Activated CD4-positive, alpha-beta T cell treated with anti-CD3 and anti-CD28 coated beads, Interleukin-2, amount 50 U/mL, for 16 hours (primary cell): ENCODE measurements at regions not wholly inside any gene's neighbourhood (a gene's known extent, or its start where the extent isn't known, plus 50 kb on each side); places are given as distances from the start of the nearest gene placed in this dataset.

Experiments
- DNase-seq: peaks from one replicate; pipeline ENCODE4 v3.0.0-alpha.2; 2020

DNA sequence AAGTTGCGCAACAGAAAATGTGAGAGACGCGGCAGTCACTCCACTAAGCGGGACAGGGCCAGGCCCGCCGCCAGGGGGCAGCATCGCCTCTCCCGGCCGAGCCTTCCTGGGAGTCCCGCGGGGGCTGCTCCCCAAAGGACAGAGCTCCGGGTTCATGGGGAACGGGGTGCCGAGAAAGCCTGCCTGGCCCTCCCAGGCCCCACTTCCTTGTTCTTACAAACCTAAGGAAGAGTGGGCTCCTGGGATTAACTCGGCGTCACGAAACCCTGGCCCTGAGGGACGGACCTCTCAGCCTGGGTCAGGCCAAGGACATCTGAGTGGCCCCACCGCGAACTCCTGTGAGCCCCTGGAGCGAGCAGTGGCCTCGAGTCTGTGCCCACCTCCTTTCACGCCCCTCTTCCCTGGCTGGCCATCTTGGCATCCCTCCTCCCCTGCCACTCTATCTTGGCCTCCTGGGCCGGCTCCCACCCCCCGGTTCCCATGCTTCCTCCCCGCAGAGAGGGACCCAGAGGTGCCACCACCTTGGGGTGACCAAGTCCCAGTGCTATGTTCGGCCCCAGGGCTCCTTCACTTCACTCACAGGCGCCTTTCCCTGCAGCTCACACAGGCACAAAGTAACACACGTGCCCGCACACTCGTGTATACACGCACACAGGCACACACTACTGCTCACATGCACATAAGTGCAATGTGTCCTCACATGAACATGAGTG is 99.9 kb upstream of the FGF3 start:
- DNase-seq: peak; percentile 68

DNA sequence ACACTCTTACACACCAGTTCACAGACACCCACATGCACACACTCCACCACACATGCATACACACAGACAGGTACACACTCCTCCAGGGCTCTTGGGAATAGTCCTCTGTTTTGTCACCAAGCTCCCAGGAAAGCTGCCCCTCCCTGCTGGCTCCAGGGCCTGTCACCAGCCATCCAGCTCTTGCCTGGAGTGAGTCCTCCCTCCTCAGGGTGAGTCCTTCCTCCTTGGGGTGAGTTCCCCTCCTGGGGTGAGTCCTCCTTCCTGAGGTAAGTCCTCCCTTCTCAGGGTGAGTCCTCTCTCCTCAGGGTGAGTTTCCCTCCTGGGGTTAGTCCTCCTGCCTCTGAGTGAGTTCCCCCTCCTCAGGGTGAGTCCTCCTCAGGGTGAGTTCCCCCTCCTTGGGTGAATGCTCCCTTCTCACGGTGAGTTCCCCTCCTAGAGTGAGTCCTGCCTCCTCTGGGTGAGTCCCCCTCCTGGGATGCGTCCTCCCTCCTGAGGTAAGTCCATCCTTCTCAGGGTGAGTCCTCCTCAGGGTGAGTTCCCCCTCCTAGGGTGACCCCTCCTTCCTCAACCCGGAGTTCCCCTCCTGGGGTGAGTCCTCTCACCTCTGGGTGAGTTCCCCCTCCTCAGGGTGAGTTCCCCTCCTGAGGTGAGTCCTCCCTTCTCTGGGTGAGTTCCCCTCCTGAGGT is 100.6 kb upstream of the FGF3 start:
- no peak for DNase-seq

DNA sequence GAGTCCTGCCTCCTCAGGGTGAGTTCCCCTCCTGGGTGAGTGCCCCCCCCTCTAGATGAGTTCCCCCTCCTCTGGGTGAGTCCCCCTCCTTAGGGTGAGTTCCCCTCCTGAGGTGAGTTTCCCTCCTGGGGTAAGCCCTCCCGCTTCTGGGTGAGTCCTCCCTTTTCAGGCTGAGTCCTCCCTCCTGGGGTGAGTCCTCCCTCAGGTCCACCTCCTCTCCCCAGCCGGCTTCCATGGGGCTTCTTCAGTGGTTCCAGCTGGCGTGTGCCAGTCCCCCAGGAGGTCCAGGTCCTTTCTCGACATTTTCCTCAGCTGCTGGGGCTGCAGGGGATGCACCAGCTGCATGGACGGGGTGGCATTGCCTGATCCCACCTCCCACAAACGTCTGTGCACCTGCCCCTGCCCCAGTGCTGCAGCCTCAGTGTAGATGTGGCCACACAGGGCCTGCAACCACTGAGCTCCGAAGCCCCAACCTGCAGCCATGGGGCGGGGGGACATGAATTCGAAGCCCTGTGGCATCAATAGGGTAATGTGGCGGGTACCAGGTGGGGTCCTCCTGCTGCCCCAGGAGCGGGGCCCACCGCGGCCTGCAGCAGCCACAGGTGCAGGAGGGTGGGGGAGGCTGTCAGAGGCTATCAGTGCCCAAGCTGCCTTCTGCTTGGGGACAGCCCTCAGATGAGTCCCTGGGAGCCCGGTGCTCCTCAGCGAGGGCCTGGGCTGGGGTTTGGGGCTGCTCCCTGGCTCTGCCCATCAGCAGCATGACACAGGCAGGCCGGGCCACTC is 101.3 kb upstream of the FGF3 start:
- no peak for DNase-seq

GRCh38 chr11:69921128-69922014 is 102.2 kb upstream of the FGF3 start:
- no peak for DNase-seq

DNA sequence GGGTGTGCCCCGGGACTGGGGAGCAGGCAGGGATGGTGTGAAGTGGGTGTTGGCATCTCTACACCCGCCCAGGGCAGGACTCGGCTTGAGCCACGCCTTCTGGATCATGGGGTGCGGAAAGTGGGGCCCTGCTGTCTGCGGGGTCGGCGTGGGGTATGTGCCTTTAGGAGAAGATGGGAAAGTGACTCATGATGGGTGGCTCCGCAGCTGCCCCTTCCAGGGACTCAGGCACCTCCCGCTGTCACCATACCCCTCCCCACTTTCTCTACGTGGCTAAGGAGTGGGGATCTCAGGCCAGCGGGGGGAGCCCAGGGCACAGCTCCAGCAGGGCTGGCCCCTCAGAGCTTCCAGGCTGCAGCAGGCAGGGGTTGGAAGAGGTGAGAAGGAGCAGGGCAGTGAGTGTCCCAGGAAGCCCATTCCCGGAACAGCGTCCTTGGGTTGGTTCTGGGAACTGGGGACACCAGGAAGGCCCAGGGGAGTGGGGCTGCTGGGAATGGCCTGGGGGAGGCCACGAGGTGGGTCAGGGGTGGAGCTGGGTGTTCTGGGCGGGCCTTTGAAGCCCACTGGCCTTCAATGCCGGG is 102.9 kb upstream of the FGF3 start:
- DNase-seq: no peak

GRCh38 chr11:69922596-69923111 is 103.4 kb upstream of the FGF3 start:
- DNase-seq: no peak

DNA sequence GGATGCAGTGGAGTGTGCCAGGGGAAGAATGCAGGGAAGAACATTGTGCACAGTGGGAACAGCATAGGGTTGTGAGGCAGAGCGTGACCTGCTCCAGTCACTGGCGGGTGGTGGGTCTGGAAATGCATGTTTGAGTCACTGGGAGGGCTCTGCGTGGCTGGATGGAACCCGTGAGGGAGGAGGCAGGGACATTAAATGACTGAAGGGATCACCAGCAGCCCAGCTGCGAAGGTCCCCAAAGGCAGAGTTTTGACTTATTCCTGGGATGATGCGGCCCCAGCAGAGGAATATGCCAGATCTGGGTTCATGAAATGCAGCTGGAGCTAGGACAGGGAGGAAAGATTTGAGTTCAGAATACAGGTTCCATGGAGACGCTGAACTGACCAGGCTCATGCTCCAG is 104.0 kb upstream of the FGF3 start:
- DNase-seq: no peak

- DNase-seq: no peak
Measured at GRCh38 chr11:69923641-69924307, 104.6 kb upstream of the FGF3 start.

GRCh38 chr11:69924308-69925161 is 105.3 kb upstream of the FGF3 start:
- DNase-seq: no peak

- no peak for DNase-seq
Measured at GRCh38 chr11:69925366-69926196, 106.4 kb upstream of the FGF3 start.

DNA sequence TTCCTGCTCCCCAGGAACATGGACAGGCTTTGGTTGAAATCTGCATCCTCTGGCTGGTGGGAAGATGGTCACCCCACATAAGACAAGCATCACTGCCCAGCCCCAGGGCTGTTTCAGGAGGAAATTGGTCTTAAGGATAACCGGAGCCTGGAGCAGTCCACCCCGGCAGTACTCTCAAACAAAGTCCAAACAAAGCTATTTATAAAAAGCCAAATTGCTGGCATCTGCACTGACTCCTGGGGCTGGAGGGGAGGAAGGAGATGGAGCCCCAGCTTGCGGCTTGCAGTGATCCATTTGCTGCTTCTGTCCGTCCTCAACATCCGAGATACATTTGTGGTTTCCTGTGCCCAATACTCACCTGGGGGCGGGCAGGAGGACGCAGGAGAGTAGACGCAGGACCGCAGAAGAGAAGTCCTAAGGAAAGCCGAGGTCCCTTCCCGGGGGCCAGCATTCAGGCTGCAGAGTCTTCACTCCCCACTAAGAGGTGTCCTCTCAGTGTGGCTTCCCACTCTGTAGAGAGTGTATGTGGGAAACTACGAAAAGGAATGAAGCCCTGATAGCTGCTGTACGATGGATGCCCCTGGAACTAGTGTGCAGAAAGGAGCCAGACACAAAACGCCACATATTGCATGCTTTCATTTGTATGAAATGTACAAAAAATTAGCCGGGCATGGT is 107.3 kb upstream of the FGF3 start:
- no peak for DNase-seq

DNA sequence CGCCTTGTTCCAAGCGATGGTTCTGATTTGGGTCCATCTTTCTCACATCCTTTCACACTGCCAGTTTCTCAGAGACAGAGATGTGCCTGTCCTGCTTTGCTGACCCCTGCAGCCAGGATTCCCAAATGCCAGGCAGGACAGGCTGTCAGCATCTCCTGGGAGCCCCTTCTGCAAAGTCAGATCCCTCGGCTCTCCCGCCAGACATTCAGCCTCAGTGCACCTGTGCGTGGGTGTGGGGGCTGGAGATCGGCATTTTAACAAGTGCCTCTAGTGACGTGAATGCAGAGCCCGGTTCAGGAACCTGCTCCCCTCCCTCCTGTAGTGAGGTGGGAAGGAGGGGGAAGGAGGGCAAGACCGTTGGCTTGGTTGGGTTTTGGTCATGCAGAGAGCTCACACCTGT is 108.9 kb upstream of the FGF3 start:
- no peak for DNase-seq

DNA sequence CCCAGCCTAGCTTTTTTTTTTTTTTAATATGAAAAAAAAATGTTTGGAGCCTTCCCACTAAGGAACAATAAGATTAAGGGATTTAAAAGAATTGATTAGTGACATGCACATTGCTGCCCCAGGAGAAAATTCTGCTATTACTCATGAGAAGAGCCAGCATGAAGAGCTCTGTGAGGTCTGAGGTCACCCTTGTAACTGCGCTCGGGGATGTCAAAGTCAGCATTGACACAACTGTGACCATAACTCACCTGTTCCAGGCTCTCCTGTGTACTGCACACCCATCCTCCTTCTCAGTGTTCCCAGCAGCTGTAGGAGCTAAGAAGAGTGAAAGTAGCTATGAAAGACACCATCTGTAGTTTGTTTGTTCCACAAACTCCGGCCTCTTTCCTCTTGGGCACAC is 109.8 kb upstream of the FGF3 start:
- no peak for DNase-seq

DNA sequence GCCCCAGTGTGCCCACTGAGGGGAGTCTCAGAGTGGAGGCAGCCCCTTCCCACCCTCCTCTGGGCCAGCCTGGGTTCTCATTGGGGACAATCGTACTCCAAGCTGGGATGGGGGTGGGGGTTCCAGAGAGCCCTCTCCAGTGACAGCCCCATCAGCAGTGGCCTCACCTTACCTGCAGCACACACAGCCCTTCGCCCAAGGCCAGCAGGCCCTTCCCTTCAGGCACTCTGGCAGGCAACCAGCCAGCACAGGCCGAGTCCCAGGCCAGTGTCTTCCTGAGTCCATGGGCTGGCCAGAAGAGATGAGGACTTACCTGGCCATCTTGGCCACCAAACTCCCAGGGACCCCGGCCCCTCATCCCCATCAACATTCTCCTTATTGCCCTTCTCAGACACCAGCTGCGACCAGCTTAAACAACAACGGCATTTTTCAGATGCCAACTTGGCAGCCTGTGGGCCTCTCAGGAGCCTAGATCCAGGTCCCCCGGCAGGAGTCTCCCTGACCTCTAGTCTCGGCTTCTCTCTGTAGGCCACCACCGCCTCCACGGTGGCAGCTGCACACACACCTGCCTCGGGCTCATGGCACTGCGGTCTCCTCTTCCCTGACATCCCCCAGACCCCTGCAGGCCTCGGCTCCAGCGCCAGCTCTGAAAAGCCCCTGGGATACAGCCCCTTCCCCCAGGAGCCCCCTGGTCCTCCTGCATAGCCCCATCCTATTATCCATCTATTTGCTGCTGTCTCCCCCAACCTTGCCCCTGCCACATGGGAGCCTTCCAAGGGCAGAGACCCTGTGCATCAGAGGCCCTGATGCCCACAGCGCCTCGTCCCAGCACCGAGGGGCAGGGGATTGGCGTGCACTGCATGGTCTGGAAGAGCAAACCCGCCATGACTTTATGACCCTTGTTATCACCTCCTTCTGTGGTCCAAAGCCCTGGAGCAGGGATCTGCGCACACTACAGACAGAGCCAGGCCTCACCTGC is 111.2 kb upstream of the FGF3 start:
- DNase-seq: no peak

DNA sequence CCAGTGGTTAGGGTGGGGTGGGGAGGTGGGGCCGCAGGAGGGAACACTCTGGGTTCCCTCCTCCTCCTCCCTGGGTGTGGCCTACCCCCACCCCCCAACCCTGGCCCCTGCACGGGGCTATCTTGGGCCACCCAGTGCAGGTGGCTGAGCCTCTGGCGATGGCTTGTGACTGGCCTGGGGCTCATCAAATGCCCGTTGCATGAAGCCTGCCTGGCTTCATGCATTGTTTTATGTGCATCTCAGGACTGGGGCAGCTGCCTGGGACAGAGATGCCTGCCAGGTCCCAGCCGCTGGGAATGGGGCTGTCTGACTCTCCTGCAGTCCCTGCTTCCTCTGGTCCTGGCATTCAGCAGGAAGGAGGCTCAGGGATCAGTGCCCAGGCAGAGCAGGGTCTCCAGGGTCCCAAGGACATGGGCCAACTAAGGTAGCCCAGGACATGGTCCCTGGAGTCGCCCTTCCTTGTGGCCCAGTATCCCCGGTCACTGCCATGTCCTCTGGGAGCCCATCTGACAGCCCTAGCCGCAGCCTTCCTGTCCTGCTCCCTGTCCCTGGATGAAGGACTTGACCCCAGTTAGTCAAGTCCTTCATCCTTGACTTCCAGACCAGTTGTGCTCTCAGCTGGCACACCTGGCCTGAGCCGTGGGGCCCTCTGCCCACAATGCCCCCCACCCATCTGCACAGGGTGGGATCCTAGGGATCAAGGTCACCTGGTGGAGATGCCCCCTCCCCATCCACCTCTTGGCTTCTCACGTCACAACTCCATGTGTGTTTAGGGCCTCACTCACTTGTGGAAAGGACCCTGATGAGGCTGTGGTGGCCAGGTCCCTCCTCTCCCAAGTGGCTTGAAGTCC is 112.1 kb upstream of the FGF3 start:
- no peak for DNase-seq

DNA sequence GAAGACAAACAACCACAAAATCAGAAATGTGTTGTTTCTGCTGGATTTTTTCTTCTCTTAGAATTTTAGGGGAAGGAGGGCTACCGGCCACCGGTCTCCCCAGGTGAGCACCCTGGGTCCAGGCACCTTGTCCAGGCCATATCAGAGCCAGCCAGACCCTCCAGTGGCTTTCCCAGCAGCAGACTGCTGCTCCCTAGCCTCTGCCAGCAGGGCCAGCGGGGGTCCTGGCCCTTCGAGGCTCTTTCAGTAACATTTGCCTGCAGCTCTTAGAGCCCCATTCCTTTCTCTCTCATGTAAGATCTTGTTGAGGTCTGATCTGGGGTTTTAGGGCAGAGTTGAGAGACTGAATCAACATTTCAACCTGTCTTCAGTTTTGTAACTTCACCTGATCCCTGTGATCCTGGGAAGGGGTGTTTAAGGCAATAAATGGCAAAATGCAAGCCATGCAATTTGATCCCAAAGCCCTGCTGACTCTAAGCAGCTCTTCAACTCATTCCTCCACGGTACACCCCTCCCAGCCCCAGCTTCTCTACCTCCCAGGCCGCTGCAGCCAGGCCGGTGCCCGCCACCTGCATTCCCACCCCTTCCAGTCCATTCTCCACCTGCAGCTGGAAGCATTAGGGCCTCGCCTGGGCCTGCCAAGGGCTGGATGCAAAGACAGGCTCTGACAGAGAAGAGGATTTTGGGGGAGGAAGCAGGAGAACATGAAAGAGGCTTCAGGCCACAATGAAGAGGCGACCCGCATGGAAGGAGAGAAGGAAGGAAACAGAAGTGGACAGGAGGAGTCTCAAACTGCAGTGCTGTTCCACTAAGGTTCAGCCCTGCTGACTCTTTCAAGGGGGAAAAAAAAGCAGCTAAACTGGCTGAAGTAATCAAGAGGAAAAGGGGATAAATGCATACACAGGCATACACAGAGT is 113.0 kb upstream of the FGF3 start:
- DNase-seq: no peak
